Heart right ventricle (tissue), 16 donors: ENCODE measurements at regions not wholly inside any gene's neighbourhood (a gene's known extent, or its start where the extent isn't known, plus 50 kb on each side); places are given as distances from the start of the nearest gene placed in this dataset.
"Not testable (repeated sequence)": the region's sequence is repeated elsewhere in the genome, so short reads cannot be mapped to it uniquely, and the experiment has no call there.

ENCODE experiments used
- ATAC-seq, 8 donors: fragments of 200-7000 bp; cut with Tn5 transposase; one replicate each; pipeline ENCODE4 v1.9.1; 2020; ENCODE audit warnings: mild to moderate bottlenecking in 8 of 8, moderate library complexity in 8 of 8, moderate number of reproducible peaks in 1 of 8
- DNase-seq, 2 donors: peaks; one replicate each; pipeline ENCODE4 v3.0.0-alpha.2; 2020
- H3K27ac ChIP-seq, 10 donors: fragments of 200-600 bp; sonication (generic) in 2 of 10; one replicate each; pipeline versions ENCODE4 v1.5.0 to v1.8.0; 2020 to 2022; ENCODE audit warnings: mild to moderate bottlenecking in 3 of 10
- H3K27me3 ChIP-seq, 7 donors: fragments of 200-600 bp; one replicate each; pipeline ENCODE4 v1.8.0; 2021 to 2022; ENCODE audit warnings: mild to moderate bottlenecking in 2 of 7
- H3K36me3 ChIP-seq, 9 donors: fragments of 200-600 bp; sonication (generic) in 1 of 9; one replicate each; pipeline versions ENCODE4 v1.5.0 to v1.8.0; 2020 to 2022; ENCODE audit warnings: mild to moderate bottlenecking in 2 of 9
- H3K4me1 ChIP-seq, 9 donors: fragments of 200-600 bp; sonication (generic) in 1 of 9; one replicate each; pipeline versions ENCODE4 v1.5.0 to v1.8.0; 2020 to 2022; ENCODE audit warnings: mild to moderate bottlenecking in 4 of 9
- H3K4me3 ChIP-seq, 10 donors: fragments of 200-600 bp; sonication (generic) in 2 of 10; one replicate each; pipeline versions ENCODE4 v1.5.0 to v1.8.0; 2020 to 2022; ENCODE audit warnings: mild to moderate bottlenecking in 7 of 10, moderate library complexity in 2 of 10
- H3K9me3 ChIP-seq, 11 donors: fragments of 200-600 bp in 10 of 11; sonication (generic) in 2 of 11; one replicate each; pipeline versions ENCODE4 v1.5.0 to v1.8.0; 2013 to 2022; ENCODE audit warnings: mild to moderate bottlenecking in 2 of 11, control low read depth in 1 of 11, moderate library complexity in 1 of 11
- WGBS, 2 donors: extraction: QIAGEN DNeasy Blood & Tissue Kit; methylation state at CpG; one replicate each; pipeline ENCODE4 v1.1.7; 2013; ENCODE audit warnings: inconsistent platforms in 1 of 2; 5-methylcytosine and 5-hydroxymethylcytosine counted together
- intact Hi-C, 10 donors: fragments of 100-400 bp; cut with DNase I; formaldehyde crosslinking; loops; one replicate each; pipeline versions ENCODE4 v1.11.1 to v1.14.2; 2022
- TF ChIP-seq, protein P1 (sequence below), 9 donors: fragments of 200-600 bp; sonication (generic) in 2 of 9; IDR thresholded peaks; one replicate each; pipeline versions ENCODE4 v1.5.0 to v1.8.0; 2021 to 2022; ENCODE audit warnings: antibody characterized with exemption in 9 of 9, mild to moderate bottlenecking in 5 of 9, moderate library complexity in 1 of 9
- donor health status: Arrhythmogenic right ventricular cardiomyopathy.
- donor health status: ischemic (EF 13 %, LVEDD 7.1; RV severe dilation, severe dysfunction).
- donor health status: healthy with polysubstance abuse.
- donor health status: DM: no; HTN: yes; CAD: no.
- donor health status: DM: no; HTN: no; CAD: no.
- donor health status: ischemic (EF 25% LVEDD 6.9; RV normal size, moderate dysfunction).
- donor health status: ischemic (EF 25% LVEDD 5.7; RV mildly dilated, moderate dysfunction).
- donor health status: healthy.
- donor health status: DM: yes; HTN: yes; CAD: no.
- donor health status: Ischemic cardiomyopathy.
- donor health status: ischemic (EF 35%, LVEDD 5.7; RV mildly dilated, moderate dysfunction).
- donor health status: nonischemic (EF 11% LVEDD 7.7; RV severe dilation, severe dysfunction).
- donor health status: DM: yes; HTN: yes; CAD: no.
- donor health status: PGD.
- donor health status: ischemic (EF 29% LVEDD 5.4; RV normal size, mild dysfunction).
- donor health status: nonischemic (EF 23%, LVEDD 6.1; RV moderate dilation, normal function).

DNA sequence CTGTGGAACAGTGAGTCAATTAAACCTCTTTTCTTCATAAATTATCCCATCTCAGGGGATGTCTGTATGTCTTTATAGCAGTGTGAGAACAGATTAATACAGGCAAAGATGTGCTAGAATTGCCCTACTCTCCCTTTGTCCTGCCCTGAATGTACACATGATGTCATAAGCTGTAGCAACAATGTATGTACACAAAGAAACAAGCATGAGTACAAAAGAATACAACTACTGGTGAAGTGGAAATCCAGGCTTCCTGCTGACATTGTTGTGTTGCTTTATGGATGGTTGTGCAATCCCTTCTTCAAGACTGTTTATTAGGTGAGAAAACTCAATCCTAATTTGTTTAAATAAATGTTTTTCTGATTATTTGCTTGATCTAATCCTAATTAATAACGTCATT, 446.6 kb downstream of the DSC3 start:
- ATAC-seq (no peak), DNase-seq (no peak)
- no peaks in the 10 kb centered on the region for H3K36me3 ChIP-seq
- H3K9me3 ChIP-seq, result peaks cover 0 to 10% (median 0%) of the 10 kb centered on the region in 11 donors
- 86 to 93% methylated on average over 1 of the region's 1 CpG for WGBS, 2 donors
- H3K27me3 ChIP-seq, result no peaks in the 10 kb centered on the region
- TF ChIP-seq, protein P1, sequence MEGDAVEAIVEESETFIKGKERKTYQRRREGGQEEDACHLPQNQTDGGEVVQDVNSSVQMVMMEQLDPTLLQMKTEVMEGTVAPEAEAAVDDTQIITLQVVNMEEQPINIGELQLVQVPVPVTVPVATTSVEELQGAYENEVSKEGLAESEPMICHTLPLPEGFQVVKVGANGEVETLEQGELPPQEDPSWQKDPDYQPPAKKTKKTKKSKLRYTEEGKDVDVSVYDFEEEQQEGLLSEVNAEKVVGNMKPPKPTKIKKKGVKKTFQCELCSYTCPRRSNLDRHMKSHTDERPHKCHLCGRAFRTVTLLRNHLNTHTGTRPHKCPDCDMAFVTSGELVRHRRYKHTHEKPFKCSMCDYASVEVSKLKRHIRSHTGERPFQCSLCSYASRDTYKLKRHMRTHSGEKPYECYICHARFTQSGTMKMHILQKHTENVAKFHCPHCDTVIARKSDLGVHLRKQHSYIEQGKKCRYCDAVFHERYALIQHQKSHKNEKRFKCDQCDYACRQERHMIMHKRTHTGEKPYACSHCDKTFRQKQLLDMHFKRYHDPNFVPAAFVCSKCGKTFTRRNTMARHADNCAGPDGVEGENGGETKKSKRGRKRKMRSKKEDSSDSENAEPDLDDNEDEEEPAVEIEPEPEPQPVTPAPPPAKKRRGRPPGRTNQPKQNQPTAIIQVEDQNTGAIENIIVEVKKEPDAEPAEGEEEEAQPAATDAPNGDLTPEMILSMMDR (IDR thresholded peaks at IDR 0.05), result no peak
- no peak overlapping the region for H3K27ac ChIP-seq
- no peaks in the 10 kb centered on the region for H3K4me1 ChIP-seq
- H3K4me3 ChIP-seq, result no peak overlapping the region
- intact Hi-C loops, result no loop called here

DNA sequence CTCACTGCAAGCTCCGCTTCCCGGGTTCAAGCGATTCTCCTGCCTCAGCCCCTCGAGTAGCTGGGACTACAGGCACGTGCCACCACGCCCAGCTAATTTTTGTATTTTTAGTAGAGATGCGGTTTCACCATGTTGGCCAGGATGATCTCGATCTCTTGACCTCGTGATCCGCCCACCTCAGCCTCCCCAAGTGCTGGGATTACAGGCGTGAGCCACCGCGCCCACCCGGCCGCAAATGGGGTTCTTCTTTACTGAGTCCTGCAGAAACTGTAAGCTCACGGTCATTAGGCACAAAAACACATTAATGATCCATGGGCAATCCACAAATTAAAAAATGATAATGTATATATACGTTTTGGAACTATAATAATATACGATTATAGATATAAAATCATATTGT, 447.6 kb downstream of the DSC3 start:
- intact Hi-C loops, H3K36me3 ChIP-seq, H3K4me1 ChIP-seq, ATAC-seq, H3K4me3 ChIP-seq, H3K27me3 ChIP-seq, H3K27ac ChIP-seq, DNase-seq: not testable (repeated sequence)
- WGBS, 2 donors, result 90 to 96% methylated on average over 18 of the region's 18 CpGs
- peaks cover 0 to 10% (median 0%) of the 10 kb centered on the region in 11 donors for H3K9me3 ChIP-seq

DNA sequence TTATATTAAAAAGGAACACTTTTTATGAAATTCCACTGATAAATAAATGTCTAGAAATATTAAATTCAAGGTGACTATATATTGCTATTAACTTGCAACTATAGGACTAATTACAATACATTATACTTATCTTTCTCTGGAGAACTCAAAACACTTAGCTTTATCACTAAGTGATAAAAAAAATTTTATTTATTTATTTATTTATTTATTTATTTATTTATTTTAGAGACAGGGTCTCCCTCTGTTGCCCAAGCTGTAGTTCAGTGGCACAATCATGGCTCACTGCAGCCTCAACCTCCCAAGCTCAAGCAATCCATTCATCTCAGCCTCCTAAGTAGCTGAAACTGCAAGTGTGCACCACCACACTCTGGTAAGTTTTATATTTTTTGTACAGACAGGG, 451.1 kb downstream of the DSC3 start:
- no peaks in the 10 kb centered on the region for H3K36me3 ChIP-seq
- intact Hi-C loops, result no loop called here
- no peaks in the 10 kb centered on the region for H3K4me1 ChIP-seq
- TF ChIP-seq, protein P1 (IDR thresholded peaks at IDR 0.05), result no peak
- ATAC-seq (no peak), DNase-seq (no peak)
- no peak overlapping the region for H3K27ac ChIP-seq
- H3K4me3 ChIP-seq, result no peak overlapping the region
- peaks cover 0 to 14% (median 0%) of the 10 kb centered on the region in 11 donors for H3K9me3 ChIP-seq
- no peaks in the 10 kb centered on the region for H3K27me3 ChIP-seq

DNA sequence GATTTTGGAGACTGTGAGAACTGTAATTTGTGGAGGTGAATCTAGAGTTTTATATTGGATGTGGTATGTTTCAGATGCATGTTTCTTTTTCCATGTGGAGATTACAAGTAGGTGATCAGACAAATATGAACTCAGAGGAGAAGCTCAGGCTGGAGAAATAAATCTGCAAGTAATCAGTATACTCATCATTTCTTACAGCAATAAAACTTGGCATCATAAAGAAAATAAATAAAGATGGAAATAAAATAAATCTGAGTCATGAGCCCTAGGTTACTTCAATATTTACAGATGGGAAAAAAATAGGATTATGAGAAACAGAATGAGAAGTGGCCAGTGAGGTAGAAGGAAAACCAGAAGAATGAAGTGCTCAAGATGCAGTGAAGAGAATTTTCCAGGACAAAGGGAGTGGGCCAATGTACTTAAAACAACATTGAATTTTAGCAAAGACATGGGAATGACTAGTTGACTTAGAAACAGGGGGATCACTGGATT, 453.8 kb downstream of the DSC3 start:
- DNase-seq (no peak), ATAC-seq (no peak)
- Histone ChIP-seq H3K9me3 (peaks cover 0 to 4% (median 0%) of the 10 kb centered on the region in 11 donors), H3K27ac (no peak overlapping the region), H3K36me3 (no peaks in the 10 kb centered on the region), H3K4me3 (no peak overlapping the region), H3K27me3 (no peaks in the 10 kb centered on the region), H3K4me1 (no peaks in the 10 kb centered on the region)
- intact Hi-C loops, result no loop called here
- TF ChIP-seq, protein P1 (IDR thresholded peaks at IDR 0.05), result no peak

DNA sequence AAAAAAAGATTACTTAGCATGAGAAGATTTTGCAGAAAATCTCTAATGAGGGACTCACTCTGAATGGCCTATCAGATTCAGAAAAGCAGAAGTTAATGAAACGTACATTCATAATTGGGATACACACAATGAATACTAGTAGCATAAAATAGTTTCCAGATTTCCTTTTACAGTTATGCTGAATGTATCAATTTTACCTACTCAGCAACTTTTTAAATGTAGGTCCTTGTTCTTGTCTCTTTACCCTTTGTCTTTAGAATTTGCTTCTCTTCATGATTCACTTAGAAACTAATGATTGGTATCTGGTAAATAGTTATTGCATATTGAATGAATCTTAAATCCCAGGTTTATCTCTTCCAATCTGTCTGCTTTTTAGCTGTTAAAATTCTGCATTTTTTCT, 458.8 kb downstream of the DSC3 start:
- TF ChIP-seq, protein P1 (IDR thresholded peaks at IDR 0.05), result no peak
- no peak overlapping the region for H3K27ac ChIP-seq
- no peaks in the 10 kb centered on the region for H3K27me3 ChIP-seq
- ATAC-seq, result no peak
- WGBS, 2 donors, result 54 to 64% methylated on average over 1 of the region's 1 CpG
- H3K9me3 ChIP-seq, result no peaks in the 10 kb centered on the region
- intact Hi-C loops, result no loop called here
- H3K36me3 ChIP-seq, result no peaks in the 10 kb centered on the region
- no peak for DNase-seq
- H3K4me3 ChIP-seq, result no peak overlapping the region
- H3K4me1 ChIP-seq, result no peaks in the 10 kb centered on the region
